ENCODE measurements at regions not wholly inside any gene's neighbourhood (a gene's known extent, or its start where the extent isn't known, plus 50 kb on each side); places are given as distances from the start of the nearest gene placed in this dataset.

DNA sequence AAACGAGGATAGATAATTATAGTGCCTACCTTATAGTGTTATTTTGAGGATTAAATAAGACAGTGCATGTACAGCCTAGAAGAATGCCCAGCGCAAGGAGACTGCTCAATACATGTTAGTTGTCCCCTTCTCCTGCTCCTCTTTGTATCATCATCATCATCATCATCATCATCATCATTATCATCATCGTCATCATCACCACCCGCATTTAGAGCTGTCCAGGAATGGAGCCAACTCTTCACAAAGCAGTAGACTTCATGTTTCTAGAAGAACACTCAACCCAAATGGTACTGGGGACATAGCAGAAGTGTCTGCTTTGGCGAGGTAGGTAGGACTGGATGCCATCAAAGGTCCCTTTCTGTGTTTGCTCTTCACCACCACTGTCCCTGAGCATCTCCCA is 116.0 kb downstream of the TRIM43 start:
- ChIA-PET POLR2A (no interaction called here), RAD21 (ENCODE audit: low non-redundant PET in 1 of 2, low total read pairs in 2 of 2, uncharacterized antibody in 2 of 2, unreplicated experiment in 2 of 2) (no interaction called here), CTCF (no interaction called here)
- Histone ChIP-seq H3K36me3 (ENCODE audit: control insufficient read depth in 1 of 2, insufficient read depth in 2 of 2, low read length in 2 of 2) (no peaks in the 10 kb centered on the region), H3K4me2 (ENCODE audit: low read length) (no peak overlapping the region), H3K79me2 (ENCODE audit: insufficient read depth, low read length) (no peaks in the 10 kb centered on the region), H3K9ac (ENCODE audit: low read length) (no peak overlapping the region), H4K20me1 (ENCODE audit: insufficient read depth) (no peaks in the 10 kb centered on the region), H3K9me2 (ENCODE audit: insufficient read depth) (no peaks in the 10 kb centered on the region), H2AFZ (ENCODE audit: low read depth, low read length, poor library complexity, severe bottlenecking) (no peak overlapping the region), H3K27me3 (ENCODE audit: insufficient read depth, low read length) (no peaks in the 10 kb centered on the region), H3K4me3 (replicated peaks in 1 of 2; ENCODE audit: low read depth in 1 of 2, low read length in 2 of 2) (no peak overlapping the region), H3K27ac (ENCODE audit: low read depth, low read length) (no peak overlapping the region), H3K9me3 (ENCODE audit: control insufficient read depth in 1 of 2, insufficient read depth in 1 of 2, low read depth in 1 of 2, low read length in 2 of 2) (no peaks in the 10 kb centered on the region), H3K4me1 (ENCODE audit: control insufficient read depth in 1 of 2, insufficient read depth in 2 of 2, low read length in 2 of 2) (no peaks in the 10 kb centered on the region)
- TF ChIP-seq FOSL1 (IDR thresholded peaks at IDR 0.05; ENCODE audit: low read depth) = no peak
- DNase-seq (ENCODE audit: low read depth, low spot score) (no peak), ATAC-seq (no peak)
- intact Hi-C loops (cut with micrococcal nuclease) = no loop called here
- no TSS peak for BruUV-seq (replicated peaks)

DNA sequence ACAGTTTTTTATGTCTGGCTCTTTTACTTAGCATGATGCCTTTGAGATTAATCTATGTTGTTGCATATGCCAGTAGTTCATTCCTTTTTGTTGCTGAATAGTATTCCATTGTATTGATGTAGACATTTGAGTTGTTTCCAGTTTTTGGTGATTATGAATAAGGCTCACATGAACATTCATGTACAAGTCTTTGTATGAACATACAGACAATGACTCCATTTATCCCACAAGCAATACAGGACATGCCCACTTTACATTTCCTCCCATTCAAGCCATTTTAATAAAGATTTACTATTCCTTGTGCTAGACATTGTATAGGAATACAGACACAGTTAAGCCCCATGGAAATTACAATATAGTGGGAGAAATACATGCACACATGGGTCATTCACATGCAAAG is 118.0 kb downstream of the TRIM43 start:
- Histone ChIP-seq H3K4me3 (replicated peaks in 1 of 2; ENCODE audit: low read depth in 1 of 2, low read length in 2 of 2) (no peak overlapping the region), H3K27ac (ENCODE audit: low read depth, low read length) (no peak overlapping the region), H3K9me3 (ENCODE audit: control insufficient read depth in 1 of 2, insufficient read depth in 1 of 2, low read depth in 1 of 2, low read length in 2 of 2) (no peaks in the 10 kb centered on the region), H4K20me1 (ENCODE audit: insufficient read depth) (no peaks in the 10 kb centered on the region), H3K4me2 (ENCODE audit: low read length) (no peak overlapping the region), H2AFZ (ENCODE audit: low read depth, low read length, poor library complexity, severe bottlenecking) (no peak overlapping the region), H3K79me2 (ENCODE audit: insufficient read depth, low read length) (no peaks in the 10 kb centered on the region), H3K4me1 (ENCODE audit: control insufficient read depth in 1 of 2, insufficient read depth in 2 of 2, low read length in 2 of 2) (no peaks in the 10 kb centered on the region), H3K9ac (ENCODE audit: low read length) (no peak overlapping the region), H3K9me2 (ENCODE audit: insufficient read depth) (no peaks in the 10 kb centered on the region), H3K36me3 (ENCODE audit: control insufficient read depth in 1 of 2, insufficient read depth in 2 of 2, low read length in 2 of 2) (no peaks in the 10 kb centered on the region), H3K27me3 (ENCODE audit: insufficient read depth, low read length) (no peaks in the 10 kb centered on the region)
- TF ChIP-seq FOSL1 (IDR thresholded peaks at IDR 0.05; ENCODE audit: low read depth) (no peak), ZFX (IDR thresholded peaks at IDR 0.05) (no peak), ZNF274 (IDR thresholded peaks at IDR 0.05; ENCODE audit: low read depth, low read length) (no peak), JUND (IDR thresholded peaks at IDR 0.05) (no peak), CBX3 (IDR thresholded peaks at IDR 0.05; ENCODE audit: low read depth) (no peak), SRF (IDR thresholded peaks at IDR 0.05; ENCODE audit: low read depth) (no peak), SP1 (IDR thresholded peaks at IDR 0.05; ENCODE audit: low read depth) (no peak), ELF1 (IDR thresholded peaks at IDR 0.05; ENCODE audit: borderline replicate concordance, low read depth) (no peak), EZH2 (IDR thresholded peaks at IDR 0.05) (no peak), SIN3A (IDR thresholded peaks at IDR 0.05; ENCODE audit: low read depth) (no peak), YY1 (IDR thresholded peaks at IDR 0.05; ENCODE audit: extremely low read depth, insufficient replicate concordance, low read depth, low read length) (no peak), EGR1 (IDR thresholded peaks at IDR 0.05; ENCODE audit: low read depth) (no peak), POLR2AphosphoS5 (IDR thresholded peaks at IDR 0.05; ENCODE audit: low read depth, low read length) (no peak)
- TF ChIP-seq, protein P1, sequence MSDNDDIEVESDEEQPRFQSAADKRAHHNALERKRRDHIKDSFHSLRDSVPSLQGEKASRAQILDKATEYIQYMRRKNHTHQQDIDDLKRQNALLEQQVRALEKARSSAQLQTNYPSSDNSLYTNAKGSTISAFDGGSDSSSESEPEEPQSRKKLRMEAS (IDR thresholded peaks at IDR 0.05) = no peak
- TF ChIP-seq, protein P2, sequence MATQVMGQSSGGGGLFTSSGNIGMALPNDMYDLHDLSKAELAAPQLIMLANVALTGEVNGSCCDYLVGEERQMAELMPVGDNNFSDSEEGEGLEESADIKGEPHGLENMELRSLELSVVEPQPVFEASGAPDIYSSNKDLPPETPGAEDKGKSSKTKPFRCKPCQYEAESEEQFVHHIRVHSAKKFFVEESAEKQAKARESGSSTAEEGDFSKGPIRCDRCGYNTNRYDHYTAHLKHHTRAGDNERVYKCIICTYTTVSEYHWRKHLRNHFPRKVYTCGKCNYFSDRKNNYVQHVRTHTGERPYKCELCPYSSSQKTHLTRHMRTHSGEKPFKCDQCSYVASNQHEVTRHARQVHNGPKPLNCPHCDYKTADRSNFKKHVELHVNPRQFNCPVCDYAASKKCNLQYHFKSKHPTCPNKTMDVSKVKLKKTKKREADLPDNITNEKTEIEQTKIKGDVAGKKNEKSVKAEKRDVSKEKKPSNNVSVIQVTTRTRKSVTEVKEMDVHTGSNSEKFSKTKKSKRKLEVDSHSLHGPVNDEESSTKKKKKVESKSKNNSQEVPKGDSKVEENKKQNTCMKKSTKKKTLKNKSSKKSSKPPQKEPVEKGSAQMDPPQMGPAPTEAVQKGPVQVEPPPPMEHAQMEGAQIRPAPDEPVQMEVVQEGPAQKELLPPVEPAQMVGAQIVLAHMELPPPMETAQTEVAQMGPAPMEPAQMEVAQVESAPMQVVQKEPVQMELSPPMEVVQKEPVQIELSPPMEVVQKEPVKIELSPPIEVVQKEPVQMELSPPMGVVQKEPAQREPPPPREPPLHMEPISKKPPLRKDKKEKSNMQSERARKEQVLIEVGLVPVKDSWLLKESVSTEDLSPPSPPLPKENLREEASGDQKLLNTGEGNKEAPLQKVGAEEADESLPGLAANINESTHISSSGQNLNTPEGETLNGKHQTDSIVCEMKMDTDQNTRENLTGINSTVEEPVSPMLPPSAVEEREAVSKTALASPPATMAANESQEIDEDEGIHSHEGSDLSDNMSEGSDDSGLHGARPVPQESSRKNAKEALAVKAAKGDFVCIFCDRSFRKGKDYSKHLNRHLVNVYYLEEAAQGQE (IDR thresholded peaks at IDR 0.05; ENCODE audit: low read depth) = no peak
- intact Hi-C loops (cut with micrococcal nuclease) = no loop called here
- CTCF ChIA-PET = no interaction called here
- no TSS peak for BruUV-seq (replicated peaks)
- DNase-seq (ENCODE audit: low read depth, low spot score) (no peak), ATAC-seq (no peak)
- RAD21 ChIA-PET (ENCODE audit: low non-redundant PET in 1 of 2, low total read pairs in 2 of 2, uncharacterized antibody in 2 of 2, unreplicated experiment in 2 of 2) = no interaction called here
- POLR2A ChIA-PET = no interaction called here

Data from HCT116 (cell line).